ENCODE measurements at regions not wholly inside any gene's neighbourhood (a gene's known extent, or its start where the extent isn't known, plus 50 kb on each side); places are given as distances from the start of the nearest gene placed in this dataset.

DNA sequence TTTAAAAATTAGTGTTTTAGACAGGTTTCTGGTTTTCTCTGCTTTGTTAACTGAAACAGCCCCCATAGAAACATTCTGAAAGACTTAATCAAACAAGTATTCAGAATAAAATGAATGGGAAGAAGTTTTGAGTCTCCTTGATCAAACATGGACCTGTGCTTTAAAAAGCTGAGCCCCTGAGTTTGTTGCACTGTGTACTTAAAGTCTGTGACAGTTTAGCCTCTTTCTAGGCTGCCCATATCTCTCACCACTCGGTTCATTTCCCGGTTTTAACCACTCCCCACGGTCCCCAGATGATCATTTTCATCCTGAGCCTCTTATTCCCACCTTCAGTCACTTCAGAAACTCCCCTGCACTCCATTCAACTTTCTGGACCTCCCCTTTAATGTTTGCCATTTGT is 215.9 kb upstream of the DMRT1 start:
- TF ChIP-seq CTCF (IDR thresholded peaks at IDR 0.05) (no peak), ZFX (IDR thresholded peaks at IDR 0.05; ENCODE audit: borderline replicate concordance) (no peak)

Data from 22Rv1 (cell line).